GM12878 (cell line): ENCODE measurements at regions not wholly inside any gene's neighbourhood (a gene's known extent, or its start where the extent isn't known, plus 50 kb on each side); places are given as distances from the start of the nearest gene placed in this dataset.

ENCODE experiments used
- ATAC-seq: fragments of 200-7000 bp; cut with Tn5 transposase; 3 replicates; pipeline ENCODE4 v1.9.1; 2020; ENCODE audit warnings: mild to moderate bottlenecking, moderate library complexity
- BruUV-seq: library from RNA; stranded (reverse); fragments of 400-500 nt; replicated peaks from 2 replicates; lab custom pipeline; 2021; lab: Mats Ljungman, UMichigan
- CTCF ChIA-PET: fragments of 300-600 bp; sonication (Branson Sonifier 250); formaldehyde crosslinking; extraction: SDS; loops from one replicate; lab custom pipeline; 2021; ENCODE audit warnings: inconsistent platforms; lab: Yijun Ruan, JAX
- POLR2A ChIA-PET: fragments of 350-600 bp; formaldehyde crosslinking; extraction: SDS; loops from one replicate; lab custom pipeline; 2021; ENCODE audit warnings: inconsistent platforms; lab: Charles Lee
- RAD21 ChIA-PET: fragments of 300-600 bp; sonication (Branson Sonifier 250); formaldehyde crosslinking; loops from one replicate; lab custom pipeline; 2023; ENCODE audit warnings: antibody characterized with exemption; ENCODE audit not compliant: unreplicated experiment; lab: Charles Lee
- SMC1A ChIA-PET: fragments of 300-600 bp; sonication (Branson Sonifier 250); formaldehyde crosslinking; loops from one replicate; lab custom pipeline; 2023; ENCODE audit not compliant: unreplicated experiment, uncharacterized antibody; lab: Charles Lee
- DNase-seq: peaks from one replicate; pipeline ENCODE4 v3.0.0-alpha.2; 2011; ENCODE audit warnings: low read depth, low spot score
- FAIRE-seq: peaks from 3 replicates; lab custom pipeline; 2011; peaks lifted over from hg19 to GRCh38; lab: Jason Lieb, UNC
- H2AFZ ChIP-seq: 2 replicates; pipeline ENCODE4 v1.6.0; 2011; ENCODE audit warnings: low read depth, low read length, control low read depth; ENCODE audit not compliant: control insufficient read depth
- H3K27ac ChIP-seq: 2 replicates; pipeline ENCODE4 v1.5.1; 2011; ENCODE audit warnings: control low read depth; ENCODE audit not compliant: control insufficient read depth, insufficient read depth
- H3K27me3 ChIP-seq, 2 experiments: replicated peaks in 1 of 2; 2 replicates each; pipeline versions ENCODE4 v1.6.0 to v1.6.1; 2011; ENCODE audit warnings: low read length in 1 of 2; ENCODE audit not compliant: control insufficient read depth in 2 of 2, insufficient read depth in 2 of 2
- H3K36me3 ChIP-seq, 2 experiments: 2 replicates each; pipeline ENCODE4 v1.5.1; 2011; ENCODE audit warnings: low read length in 1 of 2; ENCODE audit not compliant: control insufficient read depth in 2 of 2, insufficient read depth in 2 of 2
- H3K4me1 ChIP-seq: 2 replicates; pipeline ENCODE4 v1.6.1; 2011; ENCODE audit warnings: mild to moderate bottlenecking, low read length, moderate library complexity, mixed read lengths; ENCODE audit not compliant: control insufficient read depth, insufficient read depth
- H3K4me2 ChIP-seq: 2 replicates; pipeline ENCODE4 v1.6.0; 2011; ENCODE audit warnings: control low read depth; ENCODE audit not compliant: control insufficient read depth, insufficient read depth
- H3K4me3 ChIP-seq: fragments of 200-600 bp; sonication (generic); 2 replicates; pipeline ENCODE4 v1.5.1; 2016
- H3K79me2 ChIP-seq: 2 replicates; pipeline ENCODE4 v1.6.0; 2011; ENCODE audit warnings: low read length; ENCODE audit not compliant: control insufficient read depth, insufficient read depth
- H3K9ac ChIP-seq: 2 replicates; pipeline ENCODE4 v1.8.0; 2011; ENCODE audit warnings: low read length, control low read depth, mixed read lengths; ENCODE audit not compliant: control insufficient read depth, insufficient read depth
- H3K9me3 ChIP-seq: replicated peaks from 3 replicates; pipeline ENCODE4 v1.5.1; 2011; ENCODE audit warnings: mild to moderate bottlenecking, low read length; ENCODE audit not compliant: control insufficient read depth, insufficient read depth
- H4K20me1 ChIP-seq: 2 replicates; pipeline ENCODE4 v1.6.0; 2011; ENCODE audit not compliant: control insufficient read depth, insufficient read depth
- BCL11A ChIP-seq: IDR thresholded peaks from 2 replicates; pipeline ENCODE4 v1.6.1; 2011; ENCODE audit warnings: low read depth, low read length
- CHD2 ChIP-seq: IDR thresholded peaks from 2 replicates; pipeline ENCODE4 v1.6.1; 2011; ENCODE audit warnings: low read depth, low read length, improper control_type of control experiment, borderline replicate concordance
- CREM ChIP-seq: IDR thresholded peaks from 2 replicates; pipeline ENCODE4 v1.6.1; 2014; ENCODE audit warnings: antibody characterized with exemption, low read depth
- ESRRA ChIP-seq: IDR thresholded peaks from 2 replicates; pipeline ENCODE4 v1.6.1; 2012; ENCODE audit warnings: mild to moderate bottlenecking, low read length, improper control_type of control experiment
- JUND ChIP-seq: IDR thresholded peaks from 2 replicates; pipeline ENCODE4 v1.6.1; 2012; ENCODE audit warnings: low read depth, mild to moderate bottlenecking, low read length, improper control_type of control experiment, moderate library complexity
- MYB ChIP-seq: fragments of 150-350 bp; IDR thresholded peaks from 2 replicates; pipeline ENCODE4 v1.6.1; 2014; ENCODE audit warnings: mild to moderate bottlenecking, low read depth, low read length, borderline replicate concordance
- NFYA ChIP-seq: IDR thresholded peaks from 2 replicates; pipeline ENCODE4 v1.6.1; 2011; ENCODE audit warnings: low read depth, mild to moderate bottlenecking, low read length, improper control_type of control experiment, borderline replicate concordance
- ZNF384 ChIP-seq: IDR thresholded peaks from 2 replicates; pipeline ENCODE4 v1.6.1; 2012; ENCODE audit warnings: low read depth, mild to moderate bottlenecking, low read length, improper control_type of control experiment, borderline replicate concordance
- WGBS: methylation state at CpG from one replicate; pipeline ENCODE4 v1.1.6; 2016; ENCODE audit warnings: low lambda C conversion rate; ENCODE audit not compliant: insufficient replicate concordance, insufficient coverage; ENCODE audit errors: missing lambda C conversion rate; 5-methylcytosine and 5-hydroxymethylcytosine counted together
- in situ Hi-C: fragments of 300-500 bp; cut with MboI; formaldehyde crosslinking; loops from 9 replicates; pipeline ENCODE4 v1.14.3; 2018; ENCODE audit warnings: mixed read lengths
- intact Hi-C: fragments of 100-400 bp; cut with micrococcal nuclease; formaldehyde crosslinking; loops from one replicate; pipeline ENCODE4 v1.14.2; 2022; ENCODE audit not compliant: unreplicated experiment
- TF ChIP-seq, protein P1 (sequence below): fragments of 450-650 bp; IDR thresholded peaks from 2 replicates; pipeline ENCODE4 v1.6.1; 2014; ENCODE audit warnings: mild to moderate bottlenecking
- TF ChIP-seq, protein P2 (sequence below): fragments of 450-650 bp; IDR thresholded peaks from 2 replicates; pipeline ENCODE4 v1.6.1; 2017; ENCODE audit warnings: mild to moderate bottlenecking
- TF ChIP-seq, protein P3 (sequence below): fragments of 450-650 bp; IDR thresholded peaks from 2 replicates; pipeline ENCODE4 v1.6.1; 2016; ENCODE audit warnings: mild to moderate bottlenecking, moderate library complexity, borderline replicate concordance

- ChIA-PET RAD21 (no interaction called here), SMC1A (no interaction called here), CTCF (no interaction called here), POLR2A (no interaction called here)
- H3K4me2 ChIP-seq = no peak overlapping the region
- WGBS = 39% methylated on average over 5 of the region's 5 CpGs
- no peaks in the 10 kb centered on the region for H3K9me3 ChIP-seq
- in situ Hi-C loops (no loop called here), intact Hi-C loops (no loop called here)
- H3K27me3 ChIP-seq = no peaks in the 10 kb centered on the region
- ATAC-seq = no peak
- no peak overlapping the region for H2AFZ ChIP-seq
- H3K4me3 ChIP-seq = no peak overlapping the region
- no peaks in the 10 kb centered on the region for H3K4me1 ChIP-seq
- no peak for FAIRE-seq
- H3K9ac ChIP-seq = no peak overlapping the region
- H3K27ac ChIP-seq = no peak overlapping the region
- no peaks in the 10 kb centered on the region for H3K36me3 ChIP-seq
- DNase-seq = no peak
- no TSS peak for BruUV-seq
- H4K20me1 ChIP-seq = no peaks in the 10 kb centered on the region
- no peaks in the 10 kb centered on the region for H3K79me2 ChIP-seq
- TF ChIP-seq NFYA = no peak
- no peak for TF ChIP-seq CREM
- no peak for TF ChIP-seq MYB
- TF ChIP-seq, protein P1, sequence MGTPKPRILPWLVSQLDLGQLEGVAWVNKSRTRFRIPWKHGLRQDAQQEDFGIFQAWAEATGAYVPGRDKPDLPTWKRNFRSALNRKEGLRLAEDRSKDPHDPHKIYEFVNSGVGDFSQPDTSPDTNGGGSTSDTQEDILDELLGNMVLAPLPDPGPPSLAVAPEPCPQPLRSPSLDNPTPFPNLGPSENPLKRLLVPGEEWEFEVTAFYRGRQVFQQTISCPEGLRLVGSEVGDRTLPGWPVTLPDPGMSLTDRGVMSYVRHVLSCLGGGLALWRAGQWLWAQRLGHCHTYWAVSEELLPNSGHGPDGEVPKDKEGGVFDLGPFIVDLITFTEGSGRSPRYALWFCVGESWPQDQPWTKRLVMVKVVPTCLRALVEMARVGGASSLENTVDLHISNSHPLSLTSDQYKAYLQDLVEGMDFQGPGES = no peak
- TF ChIP-seq, protein P2, sequence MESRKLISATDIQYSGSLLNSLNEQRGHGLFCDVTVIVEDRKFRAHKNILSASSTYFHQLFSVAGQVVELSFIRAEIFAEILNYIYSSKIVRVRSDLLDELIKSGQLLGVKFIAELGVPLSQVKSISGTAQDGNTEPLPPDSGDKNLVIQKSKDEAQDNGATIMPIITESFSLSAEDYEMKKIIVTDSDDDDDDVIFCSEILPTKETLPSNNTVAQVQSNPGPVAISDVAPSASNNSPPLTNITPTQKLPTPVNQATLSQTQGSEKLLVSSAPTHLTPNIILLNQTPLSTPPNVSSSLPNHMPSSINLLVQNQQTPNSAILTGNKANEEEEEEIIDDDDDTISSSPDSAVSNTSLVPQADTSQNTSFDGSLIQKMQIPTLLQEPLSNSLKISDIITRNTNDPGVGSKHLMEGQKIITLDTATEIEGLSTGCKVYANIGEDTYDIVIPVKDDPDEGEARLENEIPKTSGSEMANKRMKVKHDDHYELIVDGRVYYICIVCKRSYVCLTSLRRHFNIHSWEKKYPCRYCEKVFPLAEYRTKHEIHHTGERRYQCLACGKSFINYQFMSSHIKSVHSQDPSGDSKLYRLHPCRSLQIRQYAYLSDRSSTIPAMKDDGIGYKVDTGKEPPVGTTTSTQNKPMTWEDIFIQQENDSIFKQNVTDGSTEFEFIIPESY = no peak
- no peak for TF ChIP-seq ZNF384
- TF ChIP-seq, protein P3, sequence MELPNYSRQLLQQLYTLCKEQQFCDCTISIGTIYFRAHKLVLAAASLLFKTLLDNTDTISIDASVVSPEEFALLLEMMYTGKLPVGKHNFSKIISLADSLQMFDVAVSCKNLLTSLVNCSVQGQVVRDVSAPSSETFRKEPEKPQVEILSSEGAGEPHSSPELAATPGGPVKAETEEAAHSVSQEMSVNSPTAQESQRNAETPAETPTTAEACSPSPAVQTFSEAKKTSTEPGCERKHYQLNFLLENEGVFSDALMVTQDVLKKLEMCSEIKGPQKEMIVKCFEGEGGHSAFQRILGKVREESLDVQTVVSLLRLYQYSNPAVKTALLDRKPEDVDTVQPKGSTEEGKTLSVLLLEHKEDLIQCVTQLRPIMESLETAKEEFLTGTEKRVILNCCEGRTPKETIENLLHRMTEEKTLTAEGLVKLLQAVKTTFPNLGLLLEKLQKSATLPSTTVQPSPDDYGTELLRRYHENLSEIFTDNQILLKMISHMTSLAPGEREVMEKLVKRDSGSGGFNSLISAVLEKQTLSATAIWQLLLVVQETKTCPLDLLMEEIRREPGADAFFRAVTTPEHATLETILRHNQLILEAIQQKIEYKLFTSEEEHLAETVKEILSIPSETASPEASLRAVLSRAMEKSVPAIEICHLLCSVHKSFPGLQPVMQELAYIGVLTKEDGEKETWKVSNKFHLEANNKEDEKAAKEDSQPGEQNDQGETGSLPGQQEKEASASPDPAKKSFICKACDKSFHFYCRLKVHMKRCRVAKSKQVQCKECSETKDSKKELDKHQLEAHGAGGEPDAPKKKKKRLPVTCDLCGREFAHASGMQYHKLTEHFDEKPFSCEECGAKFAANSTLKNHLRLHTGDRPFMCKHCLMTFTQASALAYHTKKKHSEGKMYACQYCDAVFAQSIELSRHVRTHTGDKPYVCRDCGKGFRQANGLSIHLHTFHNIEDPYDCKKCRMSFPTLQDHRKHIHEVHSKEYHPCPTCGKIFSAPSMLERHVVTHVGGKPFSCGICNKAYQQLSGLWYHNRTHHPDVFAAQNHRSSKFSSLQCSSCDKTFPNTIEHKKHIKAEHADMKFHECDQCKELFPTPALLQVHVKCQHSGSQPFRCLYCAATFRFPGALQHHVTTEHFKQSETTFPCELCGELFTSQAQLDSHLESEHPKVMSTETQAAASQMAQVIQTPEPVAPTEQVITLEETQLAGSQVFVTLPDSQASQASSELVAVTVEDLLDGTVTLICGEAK = no peak
- TF ChIP-seq CHD2 = no peak
- no peak for TF ChIP-seq ESRRA
- no peak for TF ChIP-seq JUND
- no peak for TF ChIP-seq BCL11A
Measured at GRCh38 chr18:78073275-78073674, 823.6 kb downstream of the GALR1 start.
